ENCODE measurements at regions not wholly inside any gene's neighbourhood (a gene's known extent, or its start where the extent isn't known, plus 50 kb on each side); places are given as distances from the start of the nearest gene placed in this dataset.
"Not testable (repeated sequence)": the region's sequence is repeated elsewhere in the genome, so short reads cannot be mapped to it uniquely, and the experiment has no call there.

DNA sequence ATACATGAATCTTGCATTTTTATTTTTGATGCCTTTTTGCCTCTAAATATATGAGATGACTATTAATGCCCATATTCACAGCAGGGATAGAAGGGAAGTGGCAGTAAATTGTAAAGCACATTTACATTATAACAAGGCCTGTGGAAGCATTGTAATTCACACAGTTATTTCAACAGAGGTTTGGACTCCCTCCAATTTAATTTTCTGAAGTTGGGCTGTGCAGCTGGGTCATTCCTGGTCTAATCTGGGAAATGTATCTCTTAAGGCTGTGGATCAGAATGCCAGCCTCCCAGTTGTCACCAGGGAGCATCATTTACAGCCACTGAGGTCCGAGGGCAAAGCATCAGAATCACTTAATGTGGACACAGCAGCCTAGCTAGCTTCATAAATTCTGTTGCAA lies 434.5 kb downstream of the MFSD1 start:
- no peak for DNase-seq
- no peak for TF ChIP-seq GATA1 (IDR thresholded peaks at IDR 0.05; ENCODE audit: low read depth, low read length)

DNA sequence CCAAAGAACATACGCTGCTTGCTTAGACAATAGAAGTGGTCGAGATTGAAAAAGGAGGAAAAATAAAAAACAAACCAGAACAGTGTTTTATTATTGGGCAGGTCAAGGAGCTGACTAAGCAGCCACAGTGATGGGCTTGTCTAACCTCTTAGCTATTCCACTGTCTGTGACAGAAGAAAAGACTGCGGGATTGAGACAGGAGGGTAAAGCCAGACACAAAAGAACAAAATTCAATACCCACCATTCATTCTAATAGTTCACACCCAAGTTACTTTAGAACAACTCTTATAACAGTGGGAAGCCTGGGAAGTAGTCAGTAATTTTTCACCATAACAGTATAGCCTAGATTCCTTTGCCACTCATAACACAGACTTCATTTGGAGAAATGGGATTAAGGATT lies 435.4 kb downstream of the MFSD1 start:
- TF ChIP-seq GATA1 (IDR thresholded peaks at IDR 0.05; ENCODE audit: low read depth, low read length) (no peak), POLR2A (IDR thresholded peaks at IDR 0.05; ENCODE audit: low read length) (no peak)
- no peak for DNase-seq

DNA sequence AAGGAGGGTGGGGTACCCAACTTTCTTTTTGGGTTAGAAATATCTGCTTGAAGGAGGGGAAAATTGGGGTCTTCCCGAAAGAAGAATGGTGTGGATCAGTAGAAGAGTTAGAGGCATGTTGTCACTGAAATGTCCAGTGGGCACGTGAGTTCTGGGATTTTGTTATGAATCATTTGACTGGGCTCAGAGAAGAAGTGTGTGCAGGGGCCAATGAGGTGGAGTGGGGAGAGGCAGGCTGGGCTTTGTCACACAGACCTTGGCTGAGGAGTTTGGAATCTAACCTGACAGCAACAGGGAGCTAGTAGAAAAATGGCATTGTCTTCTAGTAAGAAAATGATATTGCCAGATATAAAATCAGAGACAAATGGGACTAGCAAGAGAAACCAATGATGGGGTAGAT lies 436.8 kb downstream of the MFSD1 start:
- no peak for DNase-seq
- TF ChIP-seq GATA1 (IDR thresholded peaks at IDR 0.05; ENCODE audit: low read depth, low read length) (no peak), POLR2A (IDR thresholded peaks at IDR 0.05; ENCODE audit: low read length) (no peak)

DNA sequence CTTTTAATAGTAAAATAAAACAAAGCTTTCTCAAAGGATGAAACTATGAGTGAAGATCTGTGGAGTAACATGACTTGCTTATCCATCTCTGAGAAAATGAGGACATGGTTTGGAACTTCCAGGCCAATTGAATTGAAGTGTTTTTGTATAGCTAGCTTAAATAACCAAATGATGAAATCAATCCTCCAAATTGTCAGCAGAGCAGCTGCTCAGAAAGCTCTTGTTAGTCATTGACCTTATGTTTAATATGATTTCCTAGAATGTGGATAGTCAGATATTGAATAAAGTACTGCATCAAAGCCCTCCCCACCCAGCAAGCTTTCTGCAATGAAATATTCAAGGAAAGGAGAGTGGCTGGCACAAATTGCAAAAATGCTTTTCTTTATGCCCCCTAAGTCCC lies 437.2 kb downstream of the MFSD1 start:
- TF ChIP-seq POLR2A (IDR thresholded peaks at IDR 0.05; ENCODE audit: low read length), result no peak
- no peak for TF ChIP-seq GATA1 (IDR thresholded peaks at IDR 0.05; ENCODE audit: low read depth, low read length)
- DNase-seq, result no peak

DNA sequence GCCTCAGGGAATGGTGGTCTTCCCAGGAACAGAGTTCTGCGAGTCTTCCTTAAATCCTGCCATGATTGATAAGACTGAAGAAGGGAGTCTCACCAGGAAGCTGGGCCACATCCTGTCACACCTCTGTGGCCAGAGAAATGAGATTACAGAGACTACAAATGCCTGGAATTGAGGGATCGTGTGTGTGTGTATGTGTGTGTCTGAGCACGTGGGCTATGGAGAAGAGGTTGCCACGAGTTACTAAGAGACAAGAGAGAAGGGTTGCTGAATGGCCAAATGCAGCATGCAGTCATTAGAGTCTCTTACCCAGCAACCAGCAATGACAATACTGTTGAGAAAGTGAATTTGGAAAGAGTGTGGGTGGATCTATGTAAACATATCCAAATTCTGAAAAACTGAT lies 443.1 kb downstream of the MFSD1 start:
- DNase-seq, result no peak
- TF ChIP-seq GATA1 (IDR thresholded peaks at IDR 0.05; ENCODE audit: low read depth, low read length), result no peak

DNA sequence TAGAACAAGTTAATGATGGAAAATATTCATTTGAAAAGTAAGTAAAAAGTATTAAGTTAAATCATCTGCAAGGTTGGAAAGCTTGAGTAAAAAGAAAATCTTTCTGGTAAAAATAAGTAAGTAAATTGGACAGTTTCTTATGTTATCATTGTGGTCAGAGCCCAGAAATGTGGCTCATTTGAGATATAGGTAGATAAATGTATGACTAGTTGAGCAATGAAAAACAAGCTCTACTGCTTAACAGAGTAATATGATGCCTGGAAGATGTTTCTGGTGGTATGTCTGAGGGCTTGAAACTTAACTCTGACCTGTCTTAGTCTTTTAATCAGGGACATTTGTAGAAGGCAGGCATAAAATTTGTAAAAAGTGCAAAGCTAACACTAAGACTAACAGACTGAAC lies 444.0 kb downstream of the MFSD1 start:
- DNase-seq, result no peak
- no peak for TF ChIP-seq POLR2A (IDR thresholded peaks at IDR 0.05; ENCODE audit: low read length)
- TF ChIP-seq GATA1 (IDR thresholded peaks at IDR 0.05; ENCODE audit: low read depth, low read length), result no peak

DNA sequence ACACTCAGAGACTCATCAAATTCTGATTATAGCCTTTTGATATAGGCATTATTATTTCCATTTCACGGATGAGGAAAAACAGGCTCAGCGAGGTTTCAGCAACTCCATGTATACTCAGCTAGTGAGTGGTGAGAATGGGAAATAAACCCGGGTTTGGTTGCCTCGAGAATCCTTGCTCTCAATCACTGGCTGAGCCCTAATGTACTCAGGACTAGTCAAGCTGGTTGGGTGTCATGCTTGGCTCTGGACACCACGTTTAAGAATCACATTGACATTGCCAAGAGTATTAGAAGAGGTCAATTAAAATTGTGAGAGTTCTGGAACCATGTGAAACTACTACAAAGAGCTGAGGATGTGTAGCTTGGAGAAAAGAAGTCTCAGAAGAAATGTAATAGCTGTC lies 444.5 kb downstream of the MFSD1 start:
- no peak for DNase-seq
- TF ChIP-seq GATA1 (IDR thresholded peaks at IDR 0.05; ENCODE audit: low read depth, low read length) (no peak), POLR2A (IDR thresholded peaks at IDR 0.05; ENCODE audit: low read length) (no peak)

DNA sequence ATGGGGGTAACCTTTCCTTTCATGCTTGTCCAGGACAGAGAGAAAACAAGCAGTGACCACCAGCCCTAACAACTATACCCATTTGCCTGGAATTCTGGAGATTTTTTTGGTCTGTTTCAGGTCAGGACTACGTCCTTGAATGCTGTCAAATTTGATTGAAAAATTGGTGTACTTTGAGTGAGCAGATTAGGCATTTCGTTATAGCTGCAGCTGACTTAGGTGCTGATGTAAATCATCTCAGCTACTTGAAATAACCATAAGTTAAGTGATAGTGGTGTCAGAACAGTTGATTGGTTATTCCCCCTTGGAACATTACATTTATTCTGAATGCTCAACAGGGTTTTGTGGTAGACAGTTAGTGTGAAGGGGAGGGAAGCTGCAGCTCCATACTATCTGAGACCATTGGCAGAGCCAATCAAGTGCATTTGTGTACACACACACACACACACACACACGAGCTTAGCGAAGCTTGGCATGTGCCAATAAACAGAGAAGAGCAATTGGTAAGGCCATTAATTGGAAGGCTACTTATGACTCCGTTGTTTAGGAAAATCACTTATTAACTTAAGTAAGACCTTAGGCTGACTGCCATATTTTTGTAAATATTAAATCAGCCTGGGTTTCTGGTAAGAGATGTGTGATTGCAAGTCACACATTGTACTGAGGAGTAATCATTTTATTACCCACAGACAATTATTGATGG lies 447.8 kb downstream of the MFSD1 start:
- TF ChIP-seq POLR2A (IDR thresholded peaks at IDR 0.05; ENCODE audit: low read length), result no peak
- no peak for DNase-seq

DNA sequence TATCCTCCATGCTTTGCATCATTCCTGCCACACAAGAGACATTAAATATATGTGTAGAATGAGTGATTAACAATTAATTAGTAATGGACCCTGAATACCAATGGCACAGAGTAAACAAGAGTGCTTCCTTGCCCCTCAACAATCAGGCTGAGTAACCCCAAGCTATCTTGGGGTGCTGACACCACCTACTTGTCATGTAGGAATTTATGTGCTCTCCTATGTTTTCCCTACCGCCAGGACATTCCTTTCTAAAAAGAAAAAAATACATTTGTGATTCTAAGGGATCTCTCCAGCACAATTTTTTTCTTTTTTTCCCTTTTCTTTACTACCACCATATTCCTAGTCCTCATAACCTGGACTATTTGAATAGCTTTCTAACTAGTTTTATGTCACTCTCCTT lies 449.1 kb downstream of the MFSD1 start:
- no peak for DNase-seq

DNA sequence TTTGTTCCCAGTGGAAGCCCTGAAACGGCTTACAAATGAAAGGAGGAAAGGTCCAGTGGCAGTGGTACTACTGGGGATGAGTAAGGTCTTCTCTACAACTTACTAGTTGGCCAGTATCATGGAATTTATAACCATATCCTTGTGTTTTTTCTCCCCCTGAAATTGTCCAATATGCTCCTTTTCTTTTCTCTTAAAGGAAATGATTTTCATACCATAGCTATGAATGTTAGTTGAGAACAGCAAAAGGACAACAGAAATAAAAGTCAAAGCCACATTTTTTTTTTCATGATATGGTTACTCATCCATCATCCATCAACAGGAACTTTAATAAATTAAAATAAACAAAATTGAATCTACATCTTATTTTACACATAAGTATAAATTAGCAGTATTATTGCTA lies 450.4 kb downstream of the MFSD1 start:
- no peak for DNase-seq
- TF ChIP-seq POLR2A (IDR thresholded peaks at IDR 0.05; ENCODE audit: low read length), result no peak
- TF ChIP-seq GATA1 (IDR thresholded peaks at IDR 0.05; ENCODE audit: low read depth, low read length), result no peak

More for the DNA sequence above, 449.1 kb downstream of the MFSD1 start:
- no peak for TF ChIP-seq POLR2A (IDR thresholded peaks at IDR 0.05; ENCODE audit: low read length)
- no peak for TF ChIP-seq GATA1 (IDR thresholded peaks at IDR 0.05; ENCODE audit: low read depth, low read length)

DNA sequence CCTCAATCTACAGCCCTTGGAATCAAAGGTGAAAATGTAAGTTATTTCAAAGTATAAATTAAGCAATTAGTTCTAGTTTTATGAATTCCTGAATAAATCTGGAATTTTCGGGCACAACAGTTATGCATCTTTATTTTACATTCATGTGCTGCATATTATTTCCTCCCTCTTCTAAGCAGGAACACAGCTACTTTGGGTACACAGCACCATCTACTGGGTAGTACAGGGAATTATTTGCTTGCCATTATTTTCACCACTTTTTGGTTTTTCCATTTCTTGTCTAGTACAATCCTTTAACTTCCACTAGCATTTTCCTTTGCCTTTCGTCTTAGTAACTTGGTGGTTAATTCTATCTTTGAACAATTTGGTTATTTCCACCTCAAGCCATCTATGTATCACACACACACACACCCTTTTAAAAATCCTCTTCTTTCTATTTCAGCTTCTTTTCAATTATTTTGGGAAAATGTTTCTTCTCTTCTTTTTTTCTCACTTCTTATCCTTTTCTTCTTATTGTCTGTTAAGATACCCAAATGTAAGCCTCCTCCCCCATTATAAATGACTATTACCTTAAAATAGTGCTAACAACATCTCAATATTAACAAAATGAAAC lies 451.0 kb downstream of the MFSD1 start:
- peak; percentile 60 to 66 for DNase-seq
- TF ChIP-seq POLR2A (IDR thresholded peaks at IDR 0.05; ENCODE audit: low read length) (no peak), GATA1 (IDR thresholded peaks at IDR 0.05; ENCODE audit: low read depth, low read length) (no peak)

DNA sequence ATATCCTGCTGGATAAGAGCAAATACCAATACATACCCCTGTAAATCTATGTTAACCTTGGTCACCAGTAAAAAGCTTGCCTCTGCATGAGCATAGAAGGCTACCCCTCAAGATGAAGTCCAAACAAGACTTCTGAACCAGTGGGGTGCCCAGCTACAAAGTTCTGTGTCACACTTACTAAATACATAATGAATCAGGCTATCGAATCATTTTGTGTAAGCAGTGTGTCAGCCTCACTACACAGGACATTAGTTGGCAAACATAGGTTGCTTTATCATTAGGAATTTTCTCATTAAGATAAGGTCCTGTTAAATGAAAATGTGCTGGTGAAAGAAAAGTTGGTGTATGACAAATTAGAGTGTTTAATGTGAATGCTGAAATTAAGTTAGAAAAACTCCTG lies 452.0 kb downstream of the MFSD1 start:
- TF ChIP-seq GATA1 (IDR thresholded peaks at IDR 0.05; ENCODE audit: low read depth, low read length), result no peak
- TF ChIP-seq POLR2A (IDR thresholded peaks at IDR 0.05; ENCODE audit: low read length), result no peak
- no peak for DNase-seq

DNA sequence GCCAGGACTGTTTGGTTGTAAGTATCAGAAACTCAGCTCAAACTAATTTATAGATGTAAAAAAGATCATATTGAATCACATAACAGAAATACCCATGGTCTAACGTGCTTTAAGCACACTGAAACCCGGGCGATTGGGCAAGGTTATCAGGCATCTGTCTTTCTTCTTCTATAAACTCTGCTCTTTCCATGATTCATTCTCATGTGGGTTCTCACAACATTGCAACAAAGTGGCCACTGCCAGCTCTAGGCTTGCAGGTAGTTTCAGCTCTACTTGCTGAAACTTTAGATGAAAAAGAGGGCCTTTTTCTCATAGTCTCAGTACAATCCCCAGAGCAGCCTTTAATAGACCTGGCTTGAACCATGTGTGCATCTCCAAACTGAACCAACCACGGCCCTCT lies 456.1 kb downstream of the MFSD1 start:
- TF ChIP-seq GATA1 (IDR thresholded peaks at IDR 0.05; ENCODE audit: low read depth, low read length) (no peak), POLR2A (IDR thresholded peaks at IDR 0.05; ENCODE audit: low read length) (no peak)
- no peak for DNase-seq

DNA sequence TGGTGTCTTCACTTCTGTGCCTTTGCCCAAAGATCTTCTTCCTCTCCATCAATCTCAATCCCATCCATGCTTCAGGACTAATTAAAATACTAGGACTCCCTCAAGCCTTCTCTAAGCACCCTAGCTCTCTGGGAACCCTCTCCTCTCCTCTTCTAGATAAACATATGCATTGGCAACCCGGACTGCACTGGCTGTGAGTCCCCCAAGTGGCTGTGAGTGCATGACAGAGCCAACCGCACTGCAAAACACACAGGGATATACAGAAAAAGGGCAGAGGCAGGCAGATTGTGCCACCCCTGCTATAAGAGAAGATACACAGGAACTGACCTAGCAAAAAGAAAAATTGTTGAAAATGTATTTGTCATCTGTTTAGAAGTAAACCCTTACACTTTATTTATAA lies 457.1 kb downstream of the MFSD1 start:
- no peak for TF ChIP-seq POLR2A (IDR thresholded peaks at IDR 0.05; ENCODE audit: low read length)
- no peak for TF ChIP-seq GATA1 (IDR thresholded peaks at IDR 0.05; ENCODE audit: low read depth, low read length)
- DNase-seq, result no peak

DNA sequence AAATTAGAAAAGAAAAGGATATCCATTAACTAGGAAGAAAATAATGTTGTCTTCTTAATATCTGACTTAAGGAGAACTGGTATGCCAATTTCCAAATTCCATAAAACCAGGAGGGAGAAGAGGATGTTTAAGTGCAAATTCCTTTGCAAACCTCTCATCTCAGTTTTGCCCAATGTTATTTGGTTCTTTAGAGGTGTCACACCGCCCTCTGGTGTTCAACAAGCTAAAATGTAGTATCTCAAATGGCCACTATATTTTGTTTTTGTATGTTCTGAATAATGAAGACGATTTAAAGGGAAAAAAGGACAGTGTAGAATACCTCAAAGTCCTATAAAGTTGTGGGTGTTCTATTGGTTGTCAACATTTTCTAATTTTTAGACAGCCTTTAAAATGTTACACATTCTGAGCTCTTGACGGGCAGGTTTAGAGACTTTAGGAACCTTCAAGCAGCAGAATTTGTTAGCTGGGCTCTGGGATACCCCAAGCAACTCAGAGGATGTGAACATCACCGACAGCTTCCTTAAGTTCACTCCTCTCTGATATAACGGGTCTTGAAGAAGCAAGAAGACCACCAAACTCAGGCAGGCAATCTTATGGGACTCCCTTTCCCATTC lies 458.3 kb downstream of the MFSD1 start:
- peak; percentile 53 to 74 for DNase-seq
- TF ChIP-seq GATA1 (IDR thresholded peaks at IDR 0.05; ENCODE audit: low read depth, low read length), result no peak
- TF ChIP-seq POLR2A (IDR thresholded peaks at IDR 0.05; ENCODE audit: low read length), result no peak

DNA sequence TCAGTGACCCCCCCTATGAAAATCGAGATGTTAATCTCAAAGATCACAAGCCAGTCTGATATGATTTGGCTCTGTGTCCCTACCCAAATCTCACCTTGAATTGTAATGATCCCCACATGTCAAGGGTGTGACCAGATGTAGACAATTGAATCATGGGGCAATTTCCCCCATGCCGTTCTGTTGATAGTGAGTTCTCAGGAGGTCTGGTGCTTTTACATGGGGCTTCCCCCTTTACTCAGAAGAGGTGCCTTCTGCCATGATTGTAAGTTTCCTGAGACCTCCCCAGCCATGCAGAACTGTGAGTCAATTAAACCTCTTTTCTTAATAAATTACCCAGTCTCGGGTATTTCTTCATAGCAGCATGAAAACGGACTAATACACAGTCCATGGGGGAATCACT lies 459.5 kb downstream of the MFSD1 start:
- DNase-seq, result not testable (repeated sequence)

All from erythroblast (primary cell).